NCI-H1694 (cell line): ENCODE measurements at regions not wholly inside any gene's neighbourhood (a gene's known extent, or its start where the extent isn't known, plus 50 kb on each side); places are given as distances from the start of the nearest gene placed in this dataset.

Experiments
- DNase-seq: peaks from one replicate; lab custom pipeline; 2025; lab: John Stamatoyannopoulos, UW

GRCh38 chr4:159041054-159042034, 61.5 kb upstream of the RAPGEF2 start:
- no peak for DNase-seq

GRCh38 chr4:159042097-159042605, 60.7 kb upstream of the RAPGEF2 start:
- peak; percentile 6 for DNase-seq

GRCh38 chr4:159042868-159043267, 60.0 kb upstream of the RAPGEF2 start:
- DNase-seq = no peak

DNA sequence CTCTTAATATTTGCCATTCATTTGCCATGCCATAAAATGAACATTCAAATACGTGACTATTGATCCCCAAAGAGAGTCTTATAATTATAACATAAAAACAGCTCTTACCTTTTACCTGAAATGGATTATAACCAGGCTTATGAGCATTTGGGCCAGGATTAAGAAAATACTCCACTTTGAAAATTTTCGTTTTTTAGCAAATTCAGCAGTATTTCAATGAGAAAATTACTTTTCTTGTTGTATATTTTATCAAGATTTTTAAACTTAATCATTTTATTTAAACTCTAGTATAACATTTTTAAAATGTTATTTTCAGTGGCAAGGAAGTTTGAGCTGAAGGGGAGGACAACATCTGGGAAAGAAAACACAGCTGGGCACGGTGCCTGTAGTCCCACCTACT, 59.0 kb upstream of the RAPGEF2 start:
- no peak for DNase-seq

- no peak for DNase-seq
Measured at GRCh38 chr4:159045321-159045720, 57.6 kb upstream of the RAPGEF2 start.

GRCh38 chr4:159046683-159047082, 56.2 kb upstream of the RAPGEF2 start:
- no peak for DNase-seq

- no peak for DNase-seq
Measured at GRCh38 chr4:159047478-159048165, 55.3 kb upstream of the RAPGEF2 start.

- DNase-seq = no peak
Measured at GRCh38 chr4:159048166-159048886, 54.6 kb upstream of the RAPGEF2 start.

DNA sequence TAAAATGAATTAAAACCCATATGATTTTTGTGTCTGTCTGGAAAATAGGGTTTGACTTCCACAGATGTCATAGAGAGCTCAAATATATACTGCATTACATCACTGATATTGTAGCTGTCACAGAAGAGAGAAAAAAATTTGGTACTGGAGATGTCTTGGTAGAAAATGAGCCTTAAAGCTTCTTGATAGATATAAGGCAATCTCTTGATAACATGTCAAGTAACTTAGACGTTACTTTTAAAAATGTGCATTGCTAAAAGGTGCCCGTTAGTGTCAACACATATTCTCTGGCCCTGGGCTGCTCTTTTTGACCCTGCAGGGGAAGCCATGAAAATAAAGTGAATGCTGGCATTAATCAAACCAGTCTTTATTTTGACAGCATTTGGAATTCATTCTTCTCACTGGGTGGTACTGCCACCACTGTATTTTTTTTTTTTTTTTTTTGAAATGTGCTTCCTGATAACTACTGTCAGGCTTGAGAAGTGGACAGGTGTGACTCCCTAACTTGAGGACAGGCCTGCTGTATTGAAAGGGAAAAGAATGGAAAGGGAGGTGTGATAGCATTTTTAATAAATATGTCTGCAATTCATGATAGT, 53.0 kb upstream of the RAPGEF2 start:
- DNase-seq = no peak

- no peak for DNase-seq
Measured at GRCh38 chr4:159051245-159052071, 51.4 kb upstream of the RAPGEF2 start.

GRCh38 chr4:159052315-159052714, 50.6 kb upstream of the RAPGEF2 start:
- no peak for DNase-seq
